ENCODE measurements at regions not wholly inside any gene's neighbourhood (a gene's known extent, or its start where the extent isn't known, plus 50 kb on each side); places are given as distances from the start of the nearest gene placed in this dataset.
"Not testable (repeated sequence)": the region's sequence is repeated elsewhere in the genome, so short reads cannot be mapped to it uniquely, and the experiment has no call there.

- H3K27ac ChIP-seq: no peak overlapping the region
- H3K4me3 ChIP-seq (ENCODE audit: low read depth, low read length): no peak overlapping the region
- H3K9me3 ChIP-seq (ENCODE audit: severe bottlenecking): no peaks in the 10 kb centered on the region
- no peak for TF ChIP-seq CTCF (IDR thresholded peaks at IDR 0.05; ENCODE audit: low read depth, low read length)
- no peak for DNase-seq
- no peaks in the 10 kb centered on the region for H3K36me3 ChIP-seq
- H3K27me3 ChIP-seq (ENCODE audit: insufficient read depth, low read depth, severe bottlenecking): no peaks in the 10 kb centered on the region
These were observed 325.7 kb downstream of the NEK10 start for GRCh38 chr3:27043328-27043955.

- Histone ChIP-seq H3K4me3 (ENCODE audit: low read depth, low read length) (no peak overlapping the region), H3K27ac (no peak overlapping the region), H3K27me3 (ENCODE audit: insufficient read depth, low read depth, severe bottlenecking) (no peaks in the 10 kb centered on the region), H3K9me3 (ENCODE audit: severe bottlenecking) (no peaks in the 10 kb centered on the region), H3K36me3 (no peaks in the 10 kb centered on the region)
- DNase-seq: no peak
- no peak for TF ChIP-seq CTCF (IDR thresholded peaks at IDR 0.05; ENCODE audit: low read depth, low read length)
These were observed 324.2 kb downstream of the NEK10 start for GRCh38 chr3:27044931-27045481.

GRCh38 chr3:27046351-27046750, 322.8 kb downstream of the NEK10 start:
- DNase-seq: no peak

GRCh38 chr3:27049792-27050191, 319.4 kb downstream of the NEK10 start:
- DNase-seq: no peak
- H3K4me3 ChIP-seq (ENCODE audit: low read depth, low read length): no peak overlapping the region
- H3K27me3 ChIP-seq (ENCODE audit: insufficient read depth, low read depth, severe bottlenecking): no peaks in the 10 kb centered on the region
- H3K9me3 ChIP-seq (ENCODE audit: severe bottlenecking): peaks cover 14% of the 10 kb centered on the region
- H3K27ac ChIP-seq: no peak overlapping the region
- no peak for TF ChIP-seq CTCF (IDR thresholded peaks at IDR 0.05; ENCODE audit: low read depth, low read length)
- no peaks in the 10 kb centered on the region for H3K36me3 ChIP-seq

More at GRCh38 chr3:27046351-27046750, 322.8 kb downstream of the NEK10 start:
- H3K36me3 ChIP-seq: no peaks in the 10 kb centered on the region
- H3K9me3 ChIP-seq (ENCODE audit: severe bottlenecking): peaks cover under 1% of the 10 kb centered on the region
- H3K27me3 ChIP-seq (ENCODE audit: insufficient read depth, low read depth, severe bottlenecking): no peaks in the 10 kb centered on the region
- no peak overlapping the region for H3K27ac ChIP-seq
- no peak for TF ChIP-seq CTCF (IDR thresholded peaks at IDR 0.05; ENCODE audit: low read depth, low read length)
- H3K4me3 ChIP-seq (ENCODE audit: low read depth, low read length): no peak overlapping the region

GRCh38 chr3:27051527-27051926, 317.7 kb downstream of the NEK10 start:
- H3K27ac ChIP-seq; DNase-seq; H3K4me3 ChIP-seq (ENCODE audit: low read depth, low read length); H3K36me3 ChIP-seq; H3K27me3 ChIP-seq (ENCODE audit: insufficient read depth, low read depth, severe bottlenecking): not testable (repeated sequence)
- H3K9me3 ChIP-seq (ENCODE audit: severe bottlenecking): peaks cover 14% of the 10 kb centered on the region

- TF ChIP-seq CTCF (IDR thresholded peaks at IDR 0.05; ENCODE audit: low read depth, low read length): no peak
- no peak overlapping the region for H3K27ac ChIP-seq
- no peaks in the 10 kb centered on the region for H3K36me3 ChIP-seq
- no peak overlapping the region for H3K4me3 ChIP-seq (ENCODE audit: low read depth, low read length)
- DNase-seq: no peak
- H3K9me3 ChIP-seq (ENCODE audit: severe bottlenecking): peaks cover 14% of the 10 kb centered on the region
- H3K27me3 ChIP-seq (ENCODE audit: insufficient read depth, low read depth, severe bottlenecking): no peaks in the 10 kb centered on the region
These were observed 312.9 kb downstream of the NEK10 start for GRCh38 chr3:27056326-27056725.
